VCaP (cell line): ENCODE measurements at regions not wholly inside any gene's neighbourhood (a gene's known extent, or its start where the extent isn't known, plus 50 kb on each side); places are given as distances from the start of the nearest gene placed in this dataset.

Experiments
- H3K27ac ChIP-seq: fragments of 450-650 bp; 2 replicates; pipeline ENCODE4 v1.5.1; 2017
- TF ChIP-seq, protein P1 (sequence below): fragments of 450-650 bp; conservative IDR thresholded peaks from 2 replicates; pipeline ENCODE4 v1.5.1; 2017; ENCODE audit warnings: mild to moderate bottlenecking, moderate library complexity

DNA sequence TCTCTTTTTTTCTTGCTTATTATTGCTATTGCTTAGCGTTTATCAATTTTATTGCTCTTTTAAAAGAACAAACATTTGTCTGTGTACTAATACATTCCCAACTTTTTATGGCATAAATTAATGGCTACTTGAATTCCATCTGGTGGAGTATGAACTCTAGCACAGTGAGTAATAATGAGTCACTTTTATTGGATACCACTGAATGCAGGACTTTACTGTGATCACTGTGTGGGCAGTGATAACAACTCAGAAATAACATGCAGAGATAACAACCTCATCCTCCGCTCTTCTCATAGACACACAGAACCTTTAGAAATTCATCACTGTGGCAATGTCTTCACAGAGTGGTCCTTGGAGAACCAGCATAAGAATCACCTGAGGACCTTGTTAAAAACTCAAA is 139.5 kb upstream of the PRNP start:
- no peak overlapping the region for H3K27ac ChIP-seq
- TF ChIP-seq, protein P1, sequence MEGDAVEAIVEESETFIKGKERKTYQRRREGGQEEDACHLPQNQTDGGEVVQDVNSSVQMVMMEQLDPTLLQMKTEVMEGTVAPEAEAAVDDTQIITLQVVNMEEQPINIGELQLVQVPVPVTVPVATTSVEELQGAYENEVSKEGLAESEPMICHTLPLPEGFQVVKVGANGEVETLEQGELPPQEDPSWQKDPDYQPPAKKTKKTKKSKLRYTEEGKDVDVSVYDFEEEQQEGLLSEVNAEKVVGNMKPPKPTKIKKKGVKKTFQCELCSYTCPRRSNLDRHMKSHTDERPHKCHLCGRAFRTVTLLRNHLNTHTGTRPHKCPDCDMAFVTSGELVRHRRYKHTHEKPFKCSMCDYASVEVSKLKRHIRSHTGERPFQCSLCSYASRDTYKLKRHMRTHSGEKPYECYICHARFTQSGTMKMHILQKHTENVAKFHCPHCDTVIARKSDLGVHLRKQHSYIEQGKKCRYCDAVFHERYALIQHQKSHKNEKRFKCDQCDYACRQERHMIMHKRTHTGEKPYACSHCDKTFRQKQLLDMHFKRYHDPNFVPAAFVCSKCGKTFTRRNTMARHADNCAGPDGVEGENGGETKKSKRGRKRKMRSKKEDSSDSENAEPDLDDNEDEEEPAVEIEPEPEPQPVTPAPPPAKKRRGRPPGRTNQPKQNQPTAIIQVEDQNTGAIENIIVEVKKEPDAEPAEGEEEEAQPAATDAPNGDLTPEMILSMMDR, result no peak

DNA sequence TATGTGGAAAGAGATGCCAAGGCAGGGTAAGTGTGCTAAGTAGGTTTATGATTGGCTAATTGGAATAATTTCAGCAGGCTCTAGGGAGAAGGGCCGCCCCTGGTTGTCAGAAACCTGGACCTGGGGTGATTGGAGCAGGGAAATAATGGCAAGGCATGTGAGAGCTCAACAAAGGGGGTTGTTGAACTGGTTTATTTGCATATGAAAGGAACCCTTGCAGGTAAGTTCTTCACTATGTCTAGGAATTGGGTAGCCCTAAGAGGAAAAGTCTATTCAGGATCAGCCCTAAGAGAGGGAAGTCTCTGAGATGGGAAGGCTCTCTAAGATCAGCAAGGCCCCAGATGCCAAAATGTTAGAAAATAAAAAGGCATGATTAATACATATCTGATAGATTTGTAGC is 139.9 kb upstream of the PRNP start:
- no peak overlapping the region for H3K27ac ChIP-seq
- TF ChIP-seq, protein P1, result no peak

GRCh38 chr20:4545526-4545925 is 140.7 kb upstream of the PRNP start:
- TF ChIP-seq, protein P1, result no peak
- H3K27ac ChIP-seq, result no peak overlapping the region

DNA sequence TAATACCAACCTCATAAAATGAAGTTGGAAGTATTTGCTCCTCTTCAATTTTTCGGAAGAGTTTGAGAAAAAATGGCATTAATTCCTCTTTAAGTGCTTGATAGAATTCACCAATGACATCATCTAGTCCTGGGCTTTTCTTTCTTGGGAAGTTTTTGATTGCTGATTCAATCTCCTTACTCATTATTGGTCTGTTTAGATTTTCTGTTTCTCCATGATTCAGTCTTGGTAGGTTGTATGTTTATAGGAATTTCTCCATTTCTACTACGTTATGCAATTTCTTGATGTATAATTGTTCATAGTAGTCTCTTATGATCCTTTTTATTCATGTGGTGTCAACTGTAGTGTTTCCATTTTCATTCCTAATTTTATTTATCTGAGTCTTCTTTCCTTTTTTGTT is 141.5 kb upstream of the PRNP start:
- no peak overlapping the region for H3K27ac ChIP-seq
- TF ChIP-seq, protein P1, result no peak

- no peak overlapping the region for H3K27ac ChIP-seq
- TF ChIP-seq, protein P1, result no peak
Measured at GRCh38 chr20:4542270-4542669, 144.0 kb upstream of the PRNP start.

DNA sequence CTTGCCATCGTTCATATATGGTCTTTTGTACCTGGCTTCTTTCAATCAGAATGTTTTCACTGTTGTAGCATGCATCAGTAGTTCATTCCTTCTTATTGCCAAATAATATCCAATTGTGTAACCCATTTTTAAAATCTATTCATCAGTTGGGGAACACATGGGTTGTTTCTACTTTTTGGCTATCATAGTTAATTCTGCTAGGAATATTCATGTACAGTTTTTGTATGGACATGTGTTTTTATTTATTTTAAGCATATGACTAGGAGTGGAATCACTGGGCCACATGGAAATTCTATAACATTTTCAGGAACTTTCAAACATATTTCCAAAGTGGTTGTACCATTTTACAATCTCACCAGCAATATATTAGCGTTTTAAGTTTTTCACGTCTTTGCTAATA is 151.9 kb upstream of the PRNP start:
- TF ChIP-seq, protein P1, result no peak
- no peak overlapping the region for H3K27ac ChIP-seq

- H3K27ac ChIP-seq, result no peak overlapping the region
- TF ChIP-seq, protein P1, result no peak
Measured at GRCh38 chr20:4533368-4534133, 152.7 kb upstream of the PRNP start.
